Inferior parietal cortex (tissue), 1 donor: ENCODE measurements at regions not wholly inside any gene's neighbourhood (a gene's known extent, or its start where the extent isn't known, plus 50 kb on each side); places are given as distances from the start of the nearest gene placed in this dataset.
"Not testable (repeated sequence)": the region's sequence is repeated elsewhere in the genome, so short reads cannot be mapped to it uniquely, and the experiment has no call there.

Experiments used
- DNase-seq: peaks from one replicate; pipeline ENCODE4 v3.0.0-alpha.2; 2016; ENCODE audit errors: extremely low spot score

DNA sequence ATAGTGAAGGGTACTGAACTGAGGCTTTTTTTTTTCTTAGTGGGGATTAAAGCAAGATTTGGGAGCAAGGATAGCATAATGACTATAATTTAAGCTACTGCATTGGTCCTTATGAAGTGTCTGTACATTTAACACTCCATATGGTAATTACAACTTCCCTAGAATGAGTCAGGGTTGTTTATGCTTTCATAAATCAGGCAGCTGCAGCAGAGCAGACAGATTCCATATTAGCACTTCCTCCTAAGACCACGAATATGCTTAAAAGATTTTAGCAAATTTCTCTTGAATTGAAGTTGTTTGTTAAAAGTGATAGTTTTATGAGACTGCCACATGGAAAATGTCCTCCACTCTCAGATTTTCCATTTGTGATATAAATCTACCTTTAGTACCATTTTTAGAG lies 401.1 kb upstream of the SPRY2 start:
- DNase-seq, result peak; percentile 28

GRCh38 chr13:80740071-80740470 lies 399.1 kb upstream of the SPRY2 start:
- DNase-seq, result peak; percentile 36

GRCh38 chr13:80737513-80737912 lies 396.6 kb upstream of the SPRY2 start:
- DNase-seq, result no peak

DNA sequence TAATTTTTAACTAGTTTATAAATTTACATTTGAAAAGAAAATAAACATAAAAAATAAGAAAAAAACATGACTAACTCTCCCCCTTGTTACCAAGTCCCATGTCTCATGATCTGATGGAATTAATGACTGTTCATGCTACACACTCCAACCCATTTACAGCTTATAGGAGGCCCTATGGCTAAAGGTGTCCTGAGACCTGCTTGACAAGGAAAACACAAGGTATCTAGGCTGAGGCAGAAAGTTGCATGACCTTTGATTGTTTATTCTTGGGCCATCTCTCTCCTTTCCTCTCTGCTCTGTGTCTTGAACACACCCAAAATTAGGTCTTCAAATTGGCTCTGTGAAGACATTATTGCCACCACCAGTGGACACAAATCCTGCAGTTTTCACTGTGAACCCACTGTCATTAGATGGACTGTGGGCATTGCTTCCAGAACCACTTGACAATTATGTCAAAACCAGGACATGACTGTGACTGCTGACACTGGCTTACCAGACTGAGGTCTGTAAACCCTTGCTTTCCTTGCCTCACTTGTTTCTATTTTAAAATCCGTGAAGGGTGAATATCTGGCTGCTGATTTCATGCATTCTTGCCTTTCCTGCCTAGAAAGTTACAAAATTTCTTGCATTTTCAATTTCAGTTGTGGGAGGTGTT lies 386.5 kb upstream of the SPRY2 start:
- no peak for DNase-seq

GRCh38 chr13:80726868-80727267 lies 385.9 kb upstream of the SPRY2 start:
- no peak for DNase-seq

GRCh38 chr13:80721689-80722088 lies 380.8 kb upstream of the SPRY2 start:
- DNase-seq, result no peak

- DNase-seq, result no peak
Measured at GRCh38 chr13:80718970-80719369, 378.0 kb upstream of the SPRY2 start.

- no peak for DNase-seq
Measured at GRCh38 chr13:80717776-80718175, 376.9 kb upstream of the SPRY2 start.

- no peak for DNase-seq
Measured at GRCh38 chr13:80716610-80717081, 375.7 kb upstream of the SPRY2 start.

DNA sequence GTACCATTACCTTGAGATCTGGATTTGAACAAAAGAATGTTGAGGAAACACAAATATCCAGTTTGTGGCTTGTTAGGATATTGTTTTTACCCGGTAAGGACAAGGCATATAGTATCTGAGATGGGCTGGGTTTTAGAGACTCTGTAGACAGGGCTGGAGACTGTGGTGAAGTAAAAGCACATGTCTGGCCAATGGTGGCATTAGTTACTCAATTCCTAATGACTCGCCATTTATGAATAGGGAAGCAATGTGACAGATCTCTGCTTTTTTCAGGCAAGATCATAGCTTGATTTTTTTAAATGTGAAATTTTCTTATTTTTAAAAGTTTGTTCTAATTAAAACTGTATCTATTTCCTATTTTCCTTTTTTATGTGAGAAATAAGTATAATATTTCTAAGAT lies 371.1 kb upstream of the SPRY2 start:
- no peak for DNase-seq

DNA sequence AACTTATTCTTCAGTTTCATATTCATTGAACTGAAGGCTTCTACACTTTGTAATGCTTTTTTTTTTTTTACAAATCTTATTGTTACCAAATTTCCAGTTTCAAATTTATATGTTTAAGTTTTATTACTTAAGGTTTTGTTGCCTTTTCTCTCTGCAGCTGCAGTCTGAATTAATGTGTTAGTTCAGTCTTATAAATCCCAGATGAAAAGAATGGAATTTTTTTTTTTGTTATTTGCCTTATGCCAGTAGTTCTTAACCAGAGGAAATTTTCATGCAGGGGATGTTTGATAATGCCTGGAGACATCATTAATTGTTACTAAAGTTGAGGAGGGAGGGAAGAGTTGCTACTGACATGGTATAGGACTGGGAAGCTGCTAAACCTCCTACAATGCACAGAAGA lies 367.9 kb upstream of the SPRY2 start:
- DNase-seq, result no peak

GRCh38 chr13:80707000-80707983 lies 366.4 kb upstream of the SPRY2 start:
- DNase-seq, result no peak

- no peak for DNase-seq
Measured at GRCh38 chr13:80706164-80706471, 365.2 kb upstream of the SPRY2 start.

GRCh38 chr13:80705371-80706163 lies 364.6 kb upstream of the SPRY2 start:
- DNase-seq, result no peak

GRCh38 chr13:80704369-80704768 lies 363.4 kb upstream of the SPRY2 start:
- no peak for DNase-seq

DNA sequence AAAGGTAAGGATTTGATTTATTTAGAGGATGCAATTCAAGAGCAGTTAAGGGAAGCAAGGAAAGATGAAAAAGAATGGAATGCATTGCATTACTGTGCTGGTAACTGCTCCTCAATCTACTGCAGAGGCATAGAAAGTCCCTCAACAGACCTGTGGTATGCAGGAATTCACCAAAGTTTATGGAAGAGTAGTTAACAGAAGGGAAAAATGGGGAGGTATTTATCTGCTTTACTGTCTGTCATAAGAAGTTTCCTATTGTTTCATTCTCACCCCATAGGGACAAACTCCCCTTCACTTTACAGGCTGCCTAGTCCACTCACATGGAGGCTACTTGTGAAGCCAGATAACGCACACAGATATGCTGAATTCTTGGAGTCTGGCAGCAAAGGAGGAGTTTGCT lies 354.9 kb upstream of the SPRY2 start:
- no peak for DNase-seq

DNA sequence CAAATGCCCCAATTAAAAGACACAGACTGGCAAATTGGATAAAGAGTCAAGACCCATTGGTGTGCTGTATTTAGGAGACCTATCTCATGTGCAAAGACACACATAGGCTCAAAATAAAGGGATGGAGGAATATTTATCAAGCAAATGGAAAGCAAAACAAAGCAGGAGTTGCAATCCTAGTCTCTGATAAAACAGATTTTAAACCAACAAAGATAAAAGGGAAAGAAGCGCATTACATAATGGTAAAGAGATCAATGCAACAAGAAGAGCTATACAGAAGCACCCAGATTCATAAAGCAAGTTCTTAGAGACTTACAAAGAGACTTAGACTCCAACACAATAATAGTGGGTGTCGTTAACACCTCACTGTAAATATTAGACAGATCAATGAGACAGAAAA lies 350.9 kb upstream of the SPRY2 start:
- not testable (repeated sequence) for DNase-seq

DNA sequence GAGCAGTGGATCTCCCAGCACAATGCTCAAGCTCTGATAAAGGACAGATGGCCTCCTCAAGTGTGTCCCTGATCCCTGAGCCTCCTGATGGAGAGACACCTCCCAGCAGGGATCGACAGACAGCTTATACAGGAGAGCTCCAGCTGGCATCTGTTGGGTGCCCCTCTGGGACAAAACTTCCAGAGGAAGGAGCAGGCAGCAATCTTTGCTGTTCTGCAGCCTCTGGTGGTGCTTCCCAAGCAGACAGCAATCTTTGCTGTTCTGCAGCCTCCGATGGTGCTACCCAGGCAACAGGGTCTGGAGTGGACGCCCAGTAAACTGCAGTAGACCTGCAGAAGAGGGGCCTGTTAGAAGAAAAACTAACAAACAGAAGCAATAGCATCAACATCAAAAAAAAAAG lies 349.3 kb upstream of the SPRY2 start:
- DNase-seq, result no peak

DNA sequence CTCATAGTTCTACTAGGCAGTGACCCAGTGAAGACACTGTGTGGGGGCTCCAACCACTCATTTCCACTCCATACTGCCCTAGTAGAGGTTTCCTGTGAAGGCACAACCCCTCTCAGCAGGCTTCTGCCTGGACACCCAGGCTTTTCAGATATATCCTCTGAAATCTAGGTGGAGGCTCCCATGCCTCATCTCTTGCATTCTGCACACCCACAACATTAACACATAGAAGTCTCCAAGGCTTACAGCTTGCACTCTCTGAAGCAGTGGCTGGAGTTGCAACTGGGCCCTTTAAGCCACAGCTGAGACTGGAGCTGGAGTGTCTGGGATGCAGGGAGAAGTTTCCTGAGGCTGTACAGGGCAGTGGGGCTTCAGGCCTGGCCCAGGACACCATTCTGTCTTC lies 347.7 kb upstream of the SPRY2 start:
- no peak for DNase-seq

GRCh38 chr13:80685942-80686341 lies 345.0 kb upstream of the SPRY2 start:
- no peak for DNase-seq

DNA sequence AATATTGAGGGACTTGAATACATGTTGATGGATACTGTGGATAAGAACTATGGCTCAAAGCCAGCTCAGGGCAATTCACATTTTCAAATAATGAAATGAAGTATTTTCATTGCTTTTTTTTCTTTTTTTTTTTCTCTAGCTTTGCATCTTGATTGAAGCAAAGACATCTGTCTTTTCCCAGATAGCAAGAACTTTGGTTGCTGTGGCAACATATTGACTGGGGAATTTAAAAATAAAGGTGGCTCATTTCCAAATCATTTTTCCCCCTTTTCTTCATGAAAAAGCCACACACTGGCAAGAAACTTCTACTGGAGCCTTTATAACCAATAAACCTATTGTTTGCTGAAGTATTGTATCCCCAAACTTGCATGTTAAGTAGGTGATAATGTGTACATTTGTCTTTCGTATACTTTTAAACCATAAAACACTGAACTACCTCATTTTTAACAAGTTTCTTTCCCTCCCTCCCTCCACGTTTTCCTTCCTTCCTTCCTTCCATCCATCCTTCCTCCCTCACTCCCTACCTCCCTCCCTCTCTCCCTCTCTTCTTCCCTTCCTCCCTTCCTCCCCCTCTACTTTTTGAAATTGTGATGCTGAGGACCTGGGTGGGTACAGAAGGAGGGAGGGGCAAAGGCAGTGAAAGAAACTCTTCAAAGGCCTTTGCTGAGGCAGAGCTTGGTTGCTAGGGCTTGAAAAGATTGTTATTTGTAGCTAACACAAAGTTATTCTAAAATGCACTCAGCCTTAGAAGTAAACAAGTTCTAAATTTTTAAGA lies 343.5 kb upstream of the SPRY2 start:
- DNase-seq, result no peak
